Uterus (tissue), 3 donors: ENCODE measurements at regions not wholly inside any gene's neighbourhood (a gene's known extent, or its start where the extent isn't known, plus 50 kb on each side); places are given as distances from the start of the nearest gene placed in this dataset.

ENCODE experiments used
- DNase-seq, 2 donors: peaks; one replicate each; pipeline ENCODE4 v3.0.0-alpha.2; 2019 to 2020
- H3K27ac ChIP-seq, 2 donors: fragments of 200-600 bp; sonication (generic); 1 replicate in 1 of 2; 2 replicates in 1 of 2; pipeline ENCODE4 v1.5.1; 2016 to 2018
- H3K27me3 ChIP-seq, 2 donors: fragments of 200-600 bp; sonication (generic); one replicate each; pipeline ENCODE4 v1.5.1; 2018 to 2019; ENCODE audit warnings: control low read depth in 1 of 2
- H3K36me3 ChIP-seq, 2 donors: fragments of 200-600 bp; sonication (generic); one replicate each; pipeline ENCODE4 v1.5.1; 2019; ENCODE audit warnings: control low read depth in 1 of 2
- H3K4me1 ChIP-seq, 2 donors: fragments of 200-600 bp; sonication (generic); one replicate each; pipeline ENCODE4 v1.5.1; 2018 to 2019; ENCODE audit warnings: control low read depth in 1 of 2
- H3K4me3 ChIP-seq, 2 donors: fragments of 200-600 bp; sonication (generic); 1 replicate in 1 of 2; 2 replicates in 1 of 2; pipeline ENCODE4 v1.5.1; 2018 to 2019; ENCODE audit warnings: mild to moderate bottlenecking in 1 of 2
- H3K9me3 ChIP-seq, 2 donors: fragments of 200-600 bp; sonication (generic); one replicate each; pipeline ENCODE4 v1.5.1; 2019; ENCODE audit warnings: control low read depth in 1 of 2
- POLR2A ChIP-seq, 2 donors: fragments of 450-650 bp; IDR thresholded peaks; one replicate each; pipeline ENCODE4 v1.6.1; 2016; ENCODE audit warnings: antibody characterized with exemption in 2 of 2, mild to moderate bottlenecking in 1 of 2, moderate library complexity in 1 of 2
- intact Hi-C: fragments of 100-400 bp; cut with DNase I; formaldehyde crosslinking; loops from one replicate; pipeline ENCODE4 v1.15.1; 2023; ENCODE audit warnings: low total_unique reads
- TF ChIP-seq, protein P1 (sequence below), 4 experiments: fragments of 200-600 bp in 2 of 4; fragments of 450-650 bp in 2 of 4; sonication (generic) in 2 of 4; IDR thresholded peaks; one replicate each; pipeline ENCODE4 v1.5.1; 2016 to 2019; ENCODE audit warnings: antibody characterized with exemption in 4 of 4, mild to moderate bottlenecking in 2 of 4, moderate library complexity in 1 of 4
- donor health status: DM: yes; HTN: yes; CAD: no.

DNA sequence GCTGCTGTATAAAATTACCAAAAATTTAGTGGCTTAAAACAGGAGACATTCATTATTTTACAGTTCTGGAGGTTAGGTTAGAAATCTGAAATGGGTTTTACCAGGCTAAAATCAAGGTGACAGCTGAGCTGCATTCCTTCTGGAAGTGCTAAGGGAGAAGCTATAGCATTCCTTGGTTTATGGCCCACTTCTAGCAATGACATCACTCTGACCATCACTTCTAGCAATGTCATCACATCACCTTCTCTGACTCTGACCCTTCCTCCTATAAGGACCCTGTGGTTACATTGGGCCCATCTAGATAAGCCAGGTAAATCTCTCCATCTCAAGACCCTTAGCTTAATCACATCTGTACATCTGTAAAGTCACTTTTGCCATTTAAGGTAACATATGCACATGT is 366.1 kb downstream of the EFNA5 start:
- no peaks in the 10 kb centered on the region for H3K36me3 ChIP-seq
- TF ChIP-seq POLR2A (IDR thresholded peaks at IDR 0.05), result no peak
- TF ChIP-seq, protein P1, sequence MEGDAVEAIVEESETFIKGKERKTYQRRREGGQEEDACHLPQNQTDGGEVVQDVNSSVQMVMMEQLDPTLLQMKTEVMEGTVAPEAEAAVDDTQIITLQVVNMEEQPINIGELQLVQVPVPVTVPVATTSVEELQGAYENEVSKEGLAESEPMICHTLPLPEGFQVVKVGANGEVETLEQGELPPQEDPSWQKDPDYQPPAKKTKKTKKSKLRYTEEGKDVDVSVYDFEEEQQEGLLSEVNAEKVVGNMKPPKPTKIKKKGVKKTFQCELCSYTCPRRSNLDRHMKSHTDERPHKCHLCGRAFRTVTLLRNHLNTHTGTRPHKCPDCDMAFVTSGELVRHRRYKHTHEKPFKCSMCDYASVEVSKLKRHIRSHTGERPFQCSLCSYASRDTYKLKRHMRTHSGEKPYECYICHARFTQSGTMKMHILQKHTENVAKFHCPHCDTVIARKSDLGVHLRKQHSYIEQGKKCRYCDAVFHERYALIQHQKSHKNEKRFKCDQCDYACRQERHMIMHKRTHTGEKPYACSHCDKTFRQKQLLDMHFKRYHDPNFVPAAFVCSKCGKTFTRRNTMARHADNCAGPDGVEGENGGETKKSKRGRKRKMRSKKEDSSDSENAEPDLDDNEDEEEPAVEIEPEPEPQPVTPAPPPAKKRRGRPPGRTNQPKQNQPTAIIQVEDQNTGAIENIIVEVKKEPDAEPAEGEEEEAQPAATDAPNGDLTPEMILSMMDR (IDR thresholded peaks at IDR 0.05), result no peak
- H3K4me3 ChIP-seq, result no peak overlapping the region
- no peaks in the 10 kb centered on the region for H3K4me1 ChIP-seq
- no peak for DNase-seq
- no peaks in the 10 kb centered on the region for H3K27me3 ChIP-seq
- no peak overlapping the region for H3K27ac ChIP-seq
- intact Hi-C loops, result no loop called here
- no peaks in the 10 kb centered on the region for H3K9me3 ChIP-seq

DNA sequence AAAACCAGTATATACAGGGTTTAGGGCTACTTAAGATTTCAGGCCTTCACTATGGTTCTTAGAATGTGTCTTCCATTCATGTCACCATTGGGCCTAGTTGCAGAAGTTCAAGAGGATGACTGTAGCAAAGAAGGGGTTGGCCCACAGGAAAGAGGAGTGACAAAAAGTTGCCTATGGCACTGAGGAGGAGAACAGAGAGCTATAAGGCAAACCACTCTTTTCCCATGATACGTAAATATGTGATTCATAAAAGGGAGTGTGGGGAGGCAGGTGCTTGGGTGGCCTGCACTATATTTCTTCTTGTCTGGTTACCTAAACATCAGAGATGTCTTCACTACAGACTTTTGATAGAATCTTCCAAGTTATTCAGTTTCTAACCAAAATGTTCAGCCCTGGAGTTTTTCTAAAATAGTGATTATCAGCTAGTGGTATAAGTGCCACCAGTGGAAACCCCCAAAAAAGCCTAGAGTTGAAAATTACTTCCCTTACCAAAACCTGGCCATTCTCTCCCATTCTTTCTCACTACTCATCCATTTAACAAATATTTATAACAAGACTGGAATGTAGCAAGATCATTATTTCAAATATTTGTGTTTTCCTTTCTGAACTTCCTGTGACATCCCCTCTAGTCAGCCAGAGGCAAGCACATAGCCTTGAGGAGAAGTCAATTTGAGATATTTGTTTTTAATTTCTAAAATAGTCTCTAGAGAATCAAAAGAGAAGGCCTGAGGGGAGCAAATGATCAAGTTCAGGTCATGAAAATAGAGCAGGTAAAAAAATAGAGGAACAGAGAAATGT is 367.4 kb downstream of the EFNA5 start:
- Histone ChIP-seq H3K27ac (no peak overlapping the region), H3K4me1 (no peaks in the 10 kb centered on the region), H3K27me3 (no peaks in the 10 kb centered on the region), H3K4me3 (no peak overlapping the region), H3K36me3 (no peaks in the 10 kb centered on the region), H3K9me3 (no peaks in the 10 kb centered on the region)
- TF ChIP-seq, protein P1 (IDR thresholded peaks at IDR 0.05), result no peak
- no peak for TF ChIP-seq POLR2A (IDR thresholded peaks at IDR 0.05)
- intact Hi-C loops, result no loop called here
- DNase-seq, result no peak

DNA sequence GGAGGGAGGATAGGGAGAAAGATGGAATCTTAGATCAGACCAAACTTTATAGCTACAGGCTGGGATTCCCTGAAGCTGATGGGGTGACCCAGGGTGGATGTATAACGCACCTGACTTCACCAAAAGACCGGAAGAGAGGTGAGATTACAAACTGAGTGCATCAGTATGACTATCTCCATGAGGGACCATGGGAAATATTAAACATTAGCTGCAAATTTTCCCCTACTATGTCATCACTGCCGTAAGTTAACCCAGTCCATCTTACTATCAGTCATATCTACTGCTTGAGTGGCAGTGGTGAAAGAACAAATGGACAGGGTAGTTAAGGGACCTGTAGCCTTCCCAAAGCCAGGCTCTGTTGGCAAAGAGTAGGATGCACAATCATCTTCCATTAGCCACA is 368.3 kb downstream of the EFNA5 start:
- no peak overlapping the region for H3K4me3 ChIP-seq
- no peak for TF ChIP-seq POLR2A (IDR thresholded peaks at IDR 0.05)
- TF ChIP-seq, protein P1 (IDR thresholded peaks at IDR 0.05), result no peak
- DNase-seq, result no peak
- intact Hi-C loops, result no loop called here
- no peaks in the 10 kb centered on the region for H3K4me1 ChIP-seq
- H3K9me3 ChIP-seq, result no peaks in the 10 kb centered on the region
- no peaks in the 10 kb centered on the region for H3K36me3 ChIP-seq
- H3K27ac ChIP-seq, result no peak overlapping the region
- no peaks in the 10 kb centered on the region for H3K27me3 ChIP-seq

DNA sequence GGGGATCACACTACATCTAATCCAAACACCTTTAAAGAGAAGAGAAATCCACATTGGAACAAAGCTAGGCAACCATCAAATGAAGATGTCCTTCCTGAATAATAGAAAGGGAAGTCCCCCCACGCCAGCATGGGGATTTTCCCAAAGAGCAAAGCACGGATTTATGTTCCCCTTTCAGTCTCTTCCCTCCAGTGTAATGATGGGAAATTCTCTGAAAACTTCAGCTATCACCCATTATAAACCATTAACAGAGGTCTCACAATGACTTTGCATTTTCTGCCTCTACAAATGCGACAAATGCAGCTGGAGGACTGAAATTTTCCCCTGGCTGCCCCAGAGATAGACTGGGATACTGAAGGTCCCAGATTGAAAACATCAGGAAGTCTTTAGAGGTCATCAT is 368.7 kb downstream of the EFNA5 start:
- no peak overlapping the region for H3K27ac ChIP-seq
- H3K36me3 ChIP-seq, result no peaks in the 10 kb centered on the region
- no peak for DNase-seq
- H3K4me1 ChIP-seq, result no peaks in the 10 kb centered on the region
- TF ChIP-seq, protein P1 (IDR thresholded peaks at IDR 0.05), result no peak
- intact Hi-C loops, result no loop called here
- H3K4me3 ChIP-seq, result no peak overlapping the region
- no peaks in the 10 kb centered on the region for H3K9me3 ChIP-seq
- no peaks in the 10 kb centered on the region for H3K27me3 ChIP-seq

DNA sequence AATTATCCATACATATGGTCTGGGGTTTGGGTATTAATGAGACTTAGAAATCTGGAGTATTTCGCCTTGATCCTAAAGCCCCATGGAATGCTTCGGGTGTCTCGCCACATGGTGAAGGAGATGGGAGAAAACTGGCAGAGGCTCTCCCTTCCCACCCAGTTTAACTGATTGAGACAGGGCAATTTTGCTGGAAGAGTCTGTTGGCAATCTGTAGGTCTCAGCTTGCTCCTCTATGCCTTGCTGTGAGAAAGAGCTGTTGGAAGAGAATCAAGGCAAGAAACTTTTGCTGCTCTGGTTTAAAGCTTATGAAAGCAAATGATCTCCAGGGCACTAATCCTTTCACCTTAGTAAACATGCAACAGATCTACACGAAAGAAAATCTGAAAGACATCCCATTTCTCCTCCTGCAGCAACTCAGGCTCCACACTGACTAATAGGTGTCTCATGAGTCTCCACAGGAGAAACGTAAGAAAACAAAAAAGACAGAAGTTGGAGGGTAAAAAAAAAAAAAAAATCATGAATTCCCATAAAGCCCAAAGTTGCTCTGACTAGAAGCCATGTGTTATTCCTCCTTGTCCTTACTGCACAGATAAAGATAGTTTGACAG is 369.9 kb downstream of the EFNA5 start:
- no peaks in the 10 kb centered on the region for H3K36me3 ChIP-seq
- no peaks in the 10 kb centered on the region for H3K27me3 ChIP-seq
- intact Hi-C loops, result no loop called here
- no peak for DNase-seq
- no peaks in the 10 kb centered on the region for H3K4me1 ChIP-seq
- TF ChIP-seq, protein P1 (IDR thresholded peaks at IDR 0.05), result no peak
- TF ChIP-seq POLR2A (IDR thresholded peaks at IDR 0.05), result no peak
- no peaks in the 10 kb centered on the region for H3K9me3 ChIP-seq
- H3K4me3 ChIP-seq, result no peak overlapping the region
- no peak overlapping the region for H3K27ac ChIP-seq
